SIG-M5 (cell line): ENCODE measurements at regions not wholly inside any gene's neighbourhood (a gene's known extent, or its start where the extent isn't known, plus 50 kb on each side); places are given as distances from the start of the nearest gene placed in this dataset.

Experiments used
- DNase-seq: peaks from one replicate; lab custom pipeline; 2025; lab: John Stamatoyannopoulos, UW

GRCh38 chr14:34246206-34246605 lies 215.8 kb downstream of the SPTSSA start:
- no peak for DNase-seq

DNA sequence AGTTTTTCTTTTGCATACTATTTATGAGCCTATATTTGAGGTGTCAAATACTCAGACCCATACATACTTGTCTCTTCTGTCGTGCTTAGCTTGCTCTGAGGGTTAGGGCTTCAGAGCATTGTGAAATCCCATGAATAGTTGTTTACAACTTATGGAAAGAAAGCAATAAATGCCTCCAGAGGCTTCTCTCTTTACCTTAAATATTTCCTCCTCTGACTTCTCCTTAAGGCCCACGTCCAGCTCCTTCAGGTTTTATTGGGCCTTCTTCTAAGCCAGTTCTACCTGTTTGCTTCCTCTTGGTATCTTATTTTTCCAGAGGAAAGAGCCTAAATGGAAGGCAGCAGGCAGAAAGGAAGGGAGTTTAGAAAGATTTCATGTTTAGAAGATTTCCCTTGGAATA lies 218.6 kb downstream of the SPTSSA start:
- DNase-seq: no peak

DNA sequence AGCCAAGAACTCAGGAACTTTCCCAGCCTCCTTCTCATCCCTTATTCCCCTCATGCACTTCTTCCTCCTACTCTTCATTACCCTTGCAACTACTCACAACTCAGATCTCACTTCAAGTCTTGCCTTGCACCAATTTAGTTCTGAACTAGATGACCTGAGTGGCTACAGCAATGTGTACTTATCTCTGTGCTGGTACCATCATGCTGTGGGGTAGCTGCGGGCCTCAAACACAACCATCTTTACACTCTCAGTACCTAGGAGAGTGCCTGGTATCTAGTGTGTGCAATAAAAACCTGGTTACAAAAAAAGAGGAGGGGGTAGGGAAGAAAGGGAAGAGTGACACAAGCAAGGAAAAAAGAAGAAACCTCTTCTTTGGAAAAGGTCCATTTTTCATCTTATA lies 219.0 kb downstream of the SPTSSA start:
- no peak for DNase-seq

- DNase-seq: no peak
These were observed 220.8 kb downstream of the SPTSSA start for GRCh38 chr14:34241185-34241711.

- DNase-seq: no peak
These were observed 223.4 kb downstream of the SPTSSA start for GRCh38 chr14:34238610-34239009.

GRCh38 chr14:34237677-34238076 lies 224.4 kb downstream of the SPTSSA start:
- no peak for DNase-seq

DNA sequence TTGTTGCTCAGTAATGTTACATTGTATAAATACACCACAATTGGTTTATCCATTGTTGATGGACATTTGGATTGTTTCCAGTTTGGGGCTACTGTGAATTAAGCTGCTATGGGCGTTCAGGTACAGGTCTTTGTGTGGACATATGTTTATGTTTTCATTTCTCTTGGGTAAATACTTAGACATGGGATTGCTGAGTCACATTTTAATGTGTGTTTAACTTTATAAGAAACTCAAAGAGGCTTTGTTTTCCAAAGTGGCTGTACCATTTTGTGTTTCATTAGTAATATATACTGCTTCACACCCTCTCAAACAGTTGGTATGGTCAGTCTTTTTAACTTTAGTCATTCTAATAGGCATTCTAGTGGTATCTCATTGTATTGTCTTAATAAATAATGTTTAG lies 225.0 kb downstream of the SPTSSA start:
- no peak for DNase-seq

GRCh38 chr14:34235643-34236300 lies 226.3 kb downstream of the SPTSSA start:
- no peak for DNase-seq

GRCh38 chr14:34234258-34234657 lies 227.8 kb downstream of the SPTSSA start:
- no peak for DNase-seq

GRCh38 chr14:34233619-34234018 lies 228.4 kb downstream of the SPTSSA start:
- DNase-seq: no peak

DNA sequence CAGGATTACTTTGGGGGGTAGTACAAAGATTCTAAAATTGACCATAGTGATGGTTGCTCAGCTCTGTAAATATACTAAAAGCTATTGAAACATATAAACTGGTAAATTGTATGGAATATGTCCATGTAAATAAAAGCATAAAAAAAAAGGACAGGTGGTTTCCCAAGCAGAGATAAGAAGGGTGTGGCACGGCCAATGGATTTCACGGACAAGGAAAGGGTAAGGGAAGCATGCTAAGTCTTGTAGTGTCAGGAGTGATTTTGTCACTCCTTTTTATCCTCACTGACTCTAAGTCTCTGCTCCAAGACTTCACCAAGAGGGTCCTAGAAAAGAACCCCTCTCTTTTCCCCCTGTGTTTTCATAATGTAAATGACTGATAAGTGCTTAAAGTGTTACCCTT lies 229.2 kb downstream of the SPTSSA start:
- DNase-seq: no peak

DNA sequence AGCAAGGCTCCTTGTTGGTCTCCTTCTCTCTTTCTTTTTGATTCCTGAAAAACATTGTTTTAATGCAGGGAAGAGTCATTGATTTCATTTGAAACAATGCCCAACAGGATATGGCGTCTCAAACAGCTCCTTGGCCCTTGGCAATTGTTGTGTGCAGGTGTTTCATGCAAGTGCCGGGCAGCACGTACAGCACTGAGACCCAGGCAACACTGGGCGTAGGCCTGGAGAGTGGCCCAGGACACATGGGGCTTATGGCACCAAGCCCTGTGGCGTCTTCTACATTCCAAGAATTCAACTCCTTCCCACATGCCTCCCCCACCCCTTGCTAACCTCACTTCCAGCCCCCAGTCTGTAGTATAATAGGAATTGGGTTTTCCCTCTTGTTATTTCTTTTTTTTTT lies 230.4 kb downstream of the SPTSSA start:
- DNase-seq: no peak

- DNase-seq: no peak
These were observed 232.9 kb downstream of the SPTSSA start for GRCh38 chr14:34229140-34229539.

DNA sequence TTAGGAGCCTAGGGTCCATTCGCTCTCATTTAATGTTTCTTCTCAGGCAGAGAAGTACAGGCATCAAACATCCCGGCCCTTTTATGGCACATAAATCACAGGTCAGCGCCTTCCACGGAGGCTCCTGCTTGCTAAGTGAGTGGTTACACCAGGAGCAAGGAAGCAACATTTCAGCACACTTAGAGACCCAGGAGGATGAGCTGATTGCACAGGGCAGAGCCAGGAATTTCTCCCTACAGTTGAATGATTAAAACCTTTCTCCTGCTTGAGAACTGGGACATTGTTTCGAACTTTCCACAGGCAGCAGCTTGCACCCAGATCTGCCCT lies 233.4 kb downstream of the SPTSSA start:
- no peak for DNase-seq

DNA sequence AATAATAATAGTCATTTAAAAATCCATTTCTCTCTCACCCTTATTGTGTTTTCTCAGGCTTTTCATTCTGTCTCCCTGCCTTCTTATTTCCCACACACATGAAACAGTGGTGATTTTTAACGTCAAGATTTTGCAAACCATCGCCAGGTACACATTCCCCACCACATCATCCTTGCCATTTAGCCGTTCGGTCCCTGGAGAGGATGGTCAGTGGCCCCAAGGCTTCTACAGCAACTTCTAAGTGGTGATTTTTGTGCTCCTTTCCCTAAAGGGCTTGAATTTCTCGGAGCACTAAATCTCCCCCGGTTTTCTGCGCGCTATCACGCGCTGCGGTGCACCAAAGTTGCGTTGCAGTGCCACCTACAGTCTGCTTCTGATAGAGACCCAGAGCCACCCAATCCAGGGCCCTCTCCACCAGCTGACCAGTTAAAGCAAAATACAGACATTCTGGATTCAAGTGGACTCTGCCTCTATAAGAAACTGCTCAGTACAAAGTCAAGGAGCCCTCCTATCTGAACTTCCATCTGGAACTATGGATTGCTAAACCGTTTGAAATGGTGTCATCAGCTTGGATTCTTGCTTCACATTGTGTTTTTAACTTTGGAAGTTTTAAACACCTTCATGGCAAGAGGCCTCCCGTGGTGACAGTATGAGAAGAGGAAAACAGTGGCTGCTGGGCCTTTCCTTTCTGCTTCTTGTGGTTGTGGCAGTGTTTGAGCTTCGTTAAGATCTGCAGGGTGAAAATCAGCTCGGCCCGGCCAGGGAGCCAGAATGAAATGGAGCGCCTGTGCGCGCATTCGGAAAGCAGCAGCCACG lies 234.0 kb downstream of the SPTSSA start:
- DNase-seq: no peak

- no peak for DNase-seq
These were observed 237.8 kb downstream of the SPTSSA start for GRCh38 chr14:34224221-34224620.

- DNase-seq: no peak
These were observed 238.5 kb downstream of the SPTSSA start for GRCh38 chr14:34223373-34224148.

DNA sequence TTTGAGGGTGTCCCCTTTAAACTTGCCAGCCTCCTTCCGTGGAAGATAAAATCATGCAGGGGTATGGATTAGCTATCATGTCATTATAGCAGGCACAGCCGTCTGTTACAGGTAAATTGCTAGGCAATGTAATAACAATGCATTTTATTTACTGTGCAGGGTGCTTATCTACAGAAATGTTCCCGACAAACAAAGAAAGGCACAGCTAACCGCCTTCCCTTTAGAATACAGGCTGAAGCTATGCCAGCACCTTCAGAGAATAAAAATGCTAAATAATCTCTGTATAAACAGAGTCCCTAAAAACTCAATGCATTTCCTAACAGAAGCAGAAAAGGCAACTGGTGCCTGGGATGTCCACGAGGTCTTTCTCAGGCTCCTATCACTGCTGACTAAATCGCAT lies 239.2 kb downstream of the SPTSSA start:
- no peak for DNase-seq

- no peak for DNase-seq
These were observed 239.9 kb downstream of the SPTSSA start for GRCh38 chr14:34222122-34222521.

GRCh38 chr14:34220921-34221320 lies 241.1 kb downstream of the SPTSSA start:
- no peak for DNase-seq

- DNase-seq: no peak
These were observed 241.7 kb downstream of the SPTSSA start for GRCh38 chr14:34220378-34220706.

- no peak for DNase-seq
These were observed 242.2 kb downstream of the SPTSSA start for GRCh38 chr14:34219661-34220377.
